ENCODE measurements at regions not wholly inside any gene's neighbourhood (a gene's known extent, or its start where the extent isn't known, plus 50 kb on each side); places are given as distances from the start of the nearest gene placed in this dataset.

GRCh38 chr2:17125989-17126620 lies 392.1 kb downstream of the RAD51AP2 start:
- DNase-seq, result no peak

GRCh38 chr2:17124575-17125318 lies 393.5 kb downstream of the RAD51AP2 start:
- no peak for DNase-seq

- DNase-seq, result no peak
Observed at GRCh38 chr2:17122887-17123501, 395.2 kb downstream of the RAD51AP2 start.

- no peak for DNase-seq
Observed at GRCh38 chr2:17115466-17115865, 402.8 kb downstream of the RAD51AP2 start.

- DNase-seq, result no peak
Observed at GRCh38 chr2:17115042-17115441, 403.2 kb downstream of the RAD51AP2 start.

GRCh38 chr2:17107871-17108270 lies 410.4 kb downstream of the RAD51AP2 start:
- no peak for DNase-seq

- peak; percentile 41 for DNase-seq
Observed at GRCh38 chr2:17107151-17107550, 411.1 kb downstream of the RAD51AP2 start.

GRCh38 chr2:17106418-17106817 lies 411.8 kb downstream of the RAD51AP2 start:
- DNase-seq, result no peak

GRCh38 chr2:17104454-17104853 lies 413.8 kb downstream of the RAD51AP2 start:
- peak; percentile 93 for DNase-seq

- DNase-seq, result peak; percentile 65
Observed at GRCh38 chr2:17101596-17101995, 416.6 kb downstream of the RAD51AP2 start.

- no peak for DNase-seq
Observed at GRCh38 chr2:17101091-17101490, 417.1 kb downstream of the RAD51AP2 start.

GRCh38 chr2:17095340-17095739 lies 422.9 kb downstream of the RAD51AP2 start:
- no peak for DNase-seq

- DNase-seq, result no peak
Observed at GRCh38 chr2:17093712-17094111, 424.5 kb downstream of the RAD51AP2 start.

GRCh38 chr2:17086990-17087389 lies 421.4 kb upstream of the CYRIA start:
- DNase-seq, result no peak

GRCh38 chr2:17085546-17086202 lies 420.0 kb upstream of the CYRIA start:
- no peak for DNase-seq

- peak; percentile 65 for DNase-seq
Observed at GRCh38 chr2:17084877-17085276, 419.2 kb upstream of the CYRIA start.

GRCh38 chr2:17083902-17084301 lies 418.3 kb upstream of the CYRIA start:
- DNase-seq, result peak; percentile 86

- no peak for DNase-seq
Observed at GRCh38 chr2:17079262-17079661, 413.6 kb upstream of the CYRIA start.

GRCh38 chr2:17076533-17076932 lies 410.9 kb upstream of the CYRIA start:
- no peak for DNase-seq

- no peak for DNase-seq
Observed at GRCh38 chr2:17070711-17071110, 405.1 kb upstream of the CYRIA start.

- no peak for DNase-seq
Observed at GRCh38 chr2:17069564-17069963, 403.9 kb upstream of the CYRIA start.

- DNase-seq, result no peak
Observed at GRCh38 chr2:17068021-17068420, 402.4 kb upstream of the CYRIA start.

- DNase-seq, result no peak
Observed at GRCh38 chr2:17065536-17065935, 399.9 kb upstream of the CYRIA start.
